ENCODE measurements at regions not wholly inside any gene's neighbourhood (a gene's known extent, or its start where the extent isn't known, plus 50 kb on each side); places are given as distances from the start of the nearest gene placed in this dataset.

DNA sequence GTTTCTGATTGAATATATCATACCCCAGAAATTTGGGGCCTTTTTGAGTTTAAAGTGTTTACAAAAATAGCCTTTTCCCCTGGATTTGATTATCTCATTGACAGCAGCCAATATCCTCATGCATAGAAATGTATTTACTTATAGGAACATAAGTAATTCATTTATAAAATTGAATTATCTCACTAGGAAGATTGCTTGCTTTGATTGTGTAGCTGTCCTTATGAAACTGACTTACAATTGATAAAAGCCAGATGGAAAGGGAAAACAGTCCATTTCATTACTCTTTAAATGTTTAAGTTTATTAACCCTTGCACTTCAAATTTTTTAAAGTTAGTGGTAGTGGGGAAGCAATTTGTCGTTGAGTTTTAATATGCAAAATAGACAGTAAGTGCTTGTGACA is 310.2 kb upstream of the TBX22 start:
- ATAC-seq (no peak), DNase-seq (ENCODE audit: low spot score) (no peak)
- H3K27me3 Mint-ChIP-seq (ENCODE audit: low read depth) = no peaks in the 10 kb centered on the region
- H3K36me3 Mint-ChIP-seq = no peaks in the 10 kb centered on the region
- ChIA-PET POLR2A (no interaction called here), CTCF (no interaction called here)
- no peak overlapping the region for H3K27ac Mint-ChIP-seq
- no peaks in the 10 kb centered on the region for H3K9me3 Mint-ChIP-seq
- no peaks in the 10 kb centered on the region for H3K4me1 Mint-ChIP-seq
- TF ChIP-seq ETV6 (CRISPR knock-in tag; IDR thresholded peaks at IDR 0.05) (no peak), ZNF512 (CRISPR knock-in tag; IDR thresholded peaks at IDR 0.05; ENCODE audit: borderline replicate concordance) (no peak), GRHL2 (CRISPR knock-in tag; IDR thresholded peaks at IDR 0.05; ENCODE audit: insufficient replicate concordance, severe bottlenecking) (no peak), NR1H2 (CRISPR knock-in tag; IDR thresholded peaks at IDR 0.05) (no peak), SOX15 (CRISPR knock-in tag; IDR thresholded peaks at IDR 0.05) (no peak), NFE2L1 (CRISPR knock-in tag; IDR thresholded peaks at IDR 0.05) (no peak), CBFB (CRISPR knock-in tag; IDR thresholded peaks at IDR 0.05; ENCODE audit: low read depth) (no peak), NFATC4 (CRISPR knock-in tag; IDR thresholded peaks at IDR 0.05) (no peak), E2F5 (CRISPR knock-in tag; IDR thresholded peaks at IDR 0.05) (no peak), CREM (CRISPR knock-in tag; IDR thresholded peaks at IDR 0.05) (no peak), MLX (CRISPR knock-in tag; IDR thresholded peaks at IDR 0.05) (no peak), NR2C2 (CRISPR knock-in tag; IDR thresholded peaks at IDR 0.05) (no peak), GABPB1 (CRISPR knock-in tag; IDR thresholded peaks at IDR 0.05) (no peak)
- TF ChIP-seq, protein P1, sequence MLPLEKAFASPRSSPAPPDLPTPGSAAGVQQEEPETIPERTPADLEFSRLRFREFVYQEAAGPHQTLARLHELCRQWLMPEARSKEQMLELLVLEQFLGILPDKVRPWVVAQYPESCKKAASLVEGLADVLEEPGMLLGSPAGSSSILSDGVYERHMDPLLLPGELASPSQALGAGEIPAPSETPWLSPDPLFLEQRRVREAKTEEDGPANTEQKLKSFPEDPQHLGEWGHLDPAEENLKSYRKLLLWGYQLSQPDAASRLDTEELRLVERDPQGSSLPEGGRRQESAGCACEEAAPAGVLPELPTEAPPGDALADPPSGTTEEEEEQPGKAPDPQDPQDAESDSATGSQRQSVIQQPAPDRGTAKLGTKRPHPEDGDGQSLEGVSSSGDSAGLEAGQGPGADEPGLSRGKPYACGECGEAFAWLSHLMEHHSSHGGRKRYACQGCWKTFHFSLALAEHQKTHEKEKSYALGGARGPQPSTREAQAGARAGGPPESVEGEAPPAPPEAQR (CRISPR knock-in tag; IDR thresholded peaks at IDR 0.05) = no peak
- TF ChIP-seq, protein P2, sequence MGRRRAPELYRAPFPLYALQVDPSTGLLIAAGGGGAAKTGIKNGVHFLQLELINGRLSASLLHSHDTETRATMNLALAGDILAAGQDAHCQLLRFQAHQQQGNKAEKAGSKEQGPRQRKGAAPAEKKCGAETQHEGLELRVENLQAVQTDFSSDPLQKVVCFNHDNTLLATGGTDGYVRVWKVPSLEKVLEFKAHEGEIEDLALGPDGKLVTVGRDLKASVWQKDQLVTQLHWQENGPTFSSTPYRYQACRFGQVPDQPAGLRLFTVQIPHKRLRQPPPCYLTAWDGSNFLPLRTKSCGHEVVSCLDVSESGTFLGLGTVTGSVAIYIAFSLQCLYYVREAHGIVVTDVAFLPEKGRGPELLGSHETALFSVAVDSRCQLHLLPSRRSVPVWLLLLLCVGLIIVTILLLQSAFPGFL (CRISPR knock-in tag; IDR thresholded peaks at IDR 0.05; ENCODE audit: borderline replicate concordance) = no peak
- TF ChIP-seq, protein P3, sequence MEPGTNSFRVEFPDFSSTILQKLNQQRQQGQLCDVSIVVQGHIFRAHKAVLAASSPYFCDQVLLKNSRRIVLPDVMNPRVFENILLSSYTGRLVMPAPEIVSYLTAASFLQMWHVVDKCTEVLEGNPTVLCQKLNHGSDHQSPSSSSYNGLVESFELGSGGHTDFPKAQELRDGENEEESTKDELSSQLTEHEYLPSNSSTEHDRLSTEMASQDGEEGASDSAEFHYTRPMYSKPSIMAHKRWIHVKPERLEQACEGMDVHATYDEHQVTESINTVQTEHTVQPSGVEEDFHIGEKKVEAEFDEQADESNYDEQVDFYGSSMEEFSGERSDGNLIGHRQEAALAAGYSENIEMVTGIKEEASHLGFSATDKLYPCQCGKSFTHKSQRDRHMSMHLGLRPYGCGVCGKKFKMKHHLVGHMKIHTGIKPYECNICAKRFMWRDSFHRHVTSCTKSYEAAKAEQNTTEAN (CRISPR knock-in tag; IDR thresholded peaks at IDR 0.05) = no peak
- H3K4me3 Mint-ChIP-seq = no peak overlapping the region

DNA sequence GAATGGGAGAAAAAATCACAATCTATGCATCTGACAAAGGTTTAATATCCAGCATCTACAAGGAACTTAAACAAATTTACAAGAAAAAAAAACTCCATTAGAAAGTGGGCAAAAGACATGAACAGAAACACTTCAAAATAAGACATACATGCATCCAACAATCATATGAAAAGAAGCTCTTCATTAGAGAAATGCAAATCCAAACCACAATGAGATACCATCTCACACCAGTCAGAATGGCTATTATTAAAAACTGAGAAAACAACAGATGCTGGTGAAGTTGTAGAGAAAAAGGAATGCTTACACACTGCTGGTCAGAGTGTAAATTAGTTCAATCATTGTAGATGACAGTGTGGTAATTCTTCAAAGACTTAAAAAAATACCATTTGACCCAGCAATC is 306.0 kb upstream of the TBX22 start:
- Mint-ChIP-seq H3K4me3 (no peak overlapping the region), H3K27ac (no peak overlapping the region), H3K4me1 (peaks cover 6% of the 10 kb centered on the region), H3K9me3 (peaks cover 6% of the 10 kb centered on the region; the same call in 1 of the 2 replicates), H3K27me3 (ENCODE audit: low read depth) (no peaks in the 10 kb centered on the region), H3K36me3 (no peaks in the 10 kb centered on the region)
- DNase-seq (ENCODE audit: low spot score) (no peak), ATAC-seq (no peak)
- POLR2A ChIA-PET = no interaction called here
- CTCF ChIA-PET = no interaction called here
- TF ChIP-seq, protein P4, sequence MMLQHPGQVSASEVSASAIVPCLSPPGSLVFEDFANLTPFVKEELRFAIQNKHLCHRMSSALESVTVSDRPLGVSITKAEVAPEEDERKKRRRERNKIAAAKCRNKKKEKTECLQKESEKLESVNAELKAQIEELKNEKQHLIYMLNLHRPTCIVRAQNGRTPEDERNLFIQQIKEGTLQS (CRISPR knock-in tag; conservative IDR thresholded peaks at IDR 0.05) = no peak
- TF ChIP-seq MYBL2 (CRISPR knock-in tag; IDR thresholded peaks at IDR 0.05) (no peak), JAZF1 (CRISPR knock-in tag; IDR thresholded peaks at IDR 0.05) (no peak)
- TF ChIP-seq, protein P5, sequence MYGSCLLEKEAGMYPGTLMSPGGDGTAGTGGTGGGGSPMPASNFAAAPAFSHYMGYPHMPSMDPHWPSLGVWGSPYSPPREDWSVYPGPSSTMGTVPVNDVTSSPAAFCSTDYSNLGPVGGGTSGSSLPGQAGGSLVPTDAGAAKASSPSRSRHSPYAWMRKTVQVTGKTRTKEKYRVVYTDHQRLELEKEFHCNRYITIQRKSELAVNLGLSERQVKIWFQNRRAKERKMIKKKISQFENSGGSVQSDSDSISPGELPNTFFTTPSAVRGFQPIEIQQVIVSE (CRISPR knock-in tag; IDR thresholded peaks at IDR 0.05; ENCODE audit: borderline replicate concordance) = no peak
